ENCODE measurements at regions not wholly inside any gene's neighbourhood (a gene's known extent, or its start where the extent isn't known, plus 50 kb on each side); places are given as distances from the start of the nearest gene placed in this dataset.

GRCh38 chr13:50400035-50400726, 384.9 kb downstream of the KCNRG start:
- Histone ChIP-seq H3K4me3 (ENCODE audit: low read depth, low read length) (no peak overlapping the region), H3K27me3 (ENCODE audit: control insufficient read depth, insufficient read depth, low read length) (no peaks in the 10 kb centered on the region), H3K36me3 (ENCODE audit: control insufficient read depth, insufficient read depth, low read length) (no peaks in the 10 kb centered on the region)
- CTCF ChIA-PET = interaction anchor here (1.1 kb wide), 1 partner anchor 10 kb away, joined by 4 read pairs; no protein-coding TSS in a partner anchor
- TF ChIP-seq CTCF (IDR thresholded peaks at IDR 0.05; ENCODE audit: insufficient read depth, low read depth, low read length) = no peak
- POLR2A ChIA-PET = no interaction called here
- no peak for DNase-seq (ENCODE audit: low read depth)

DNA sequence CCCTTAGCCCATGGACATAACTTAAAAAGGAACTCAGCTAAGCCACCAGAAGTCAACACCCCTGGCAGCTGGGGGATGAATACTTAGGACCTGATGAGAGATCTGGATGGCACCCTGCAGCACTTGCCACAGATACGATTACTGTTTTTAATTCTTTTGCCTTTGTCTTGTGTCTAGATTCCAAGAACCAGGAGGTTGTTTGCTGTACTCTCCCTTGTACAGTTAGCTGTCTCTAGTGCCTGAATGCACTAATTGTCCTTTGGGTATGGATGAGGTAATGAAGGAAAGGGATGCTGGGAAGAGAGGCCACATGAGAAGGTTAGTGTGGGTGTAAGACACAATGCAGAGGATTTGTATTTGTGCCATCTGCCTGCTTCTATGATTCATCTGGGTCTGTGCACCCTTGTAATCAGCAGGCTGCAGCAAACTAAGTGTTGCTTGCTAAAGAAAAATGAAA, 385.8 kb downstream of the KCNRG start:
- no peaks in the 10 kb centered on the region for H3K36me3 ChIP-seq (ENCODE audit: control insufficient read depth, insufficient read depth, low read length)
- DNase-seq (ENCODE audit: low read depth) = peak; percentile 57
- ChIA-PET POLR2A (no interaction called here), CTCF (interaction anchor here (0.6 to 1.1 kb wide), 2 partner anchors 9 to 611 kb away, joined by 3 to 4 read pairs; no protein-coding TSS in a partner anchor)
- H3K27me3 ChIP-seq (ENCODE audit: control insufficient read depth, insufficient read depth, low read length) = no peaks in the 10 kb centered on the region
- H3K4me3 ChIP-seq (ENCODE audit: low read depth, low read length) = no peak overlapping the region
- TF ChIP-seq CTCF (IDR thresholded peaks at IDR 0.05; ENCODE audit: insufficient read depth, low read depth, low read length) = no peak

- no peak for TF ChIP-seq CTCF (IDR thresholded peaks at IDR 0.05; ENCODE audit: insufficient read depth, low read depth, low read length)
- POLR2A ChIA-PET = no interaction called here
- CTCF ChIA-PET = interaction anchor here (0.7 kb wide), 1 partner anchor 318 kb away, joined by 3 read pairs; no protein-coding TSS in a partner anchor
- Histone ChIP-seq H3K27me3 (ENCODE audit: control insufficient read depth, insufficient read depth, low read length) (no peaks in the 10 kb centered on the region), H3K36me3 (ENCODE audit: control insufficient read depth, insufficient read depth, low read length) (no peaks in the 10 kb centered on the region), H3K4me3 (ENCODE audit: low read depth, low read length) (no peak overlapping the region)
- DNase-seq (ENCODE audit: low read depth) = peak; percentile 61
Observed at GRCh38 chr13:50401721-50402465, 386.6 kb downstream of the KCNRG start.

GRCh38 chr13:50403311-50403710, 388.1 kb downstream of the KCNRG start:
- POLR2A ChIA-PET = no interaction called here
- DNase-seq (ENCODE audit: low read depth) = no peak
- Histone ChIP-seq H3K4me3 (ENCODE audit: low read depth, low read length) (no peak overlapping the region), H3K36me3 (ENCODE audit: control insufficient read depth, insufficient read depth, low read length) (no peaks in the 10 kb centered on the region), H3K27me3 (ENCODE audit: control insufficient read depth, insufficient read depth, low read length) (no peaks in the 10 kb centered on the region)
- TF ChIP-seq CTCF (IDR thresholded peaks at IDR 0.05; ENCODE audit: insufficient read depth, low read depth, low read length) = no peak
- CTCF ChIA-PET = no interaction called here

DNA sequence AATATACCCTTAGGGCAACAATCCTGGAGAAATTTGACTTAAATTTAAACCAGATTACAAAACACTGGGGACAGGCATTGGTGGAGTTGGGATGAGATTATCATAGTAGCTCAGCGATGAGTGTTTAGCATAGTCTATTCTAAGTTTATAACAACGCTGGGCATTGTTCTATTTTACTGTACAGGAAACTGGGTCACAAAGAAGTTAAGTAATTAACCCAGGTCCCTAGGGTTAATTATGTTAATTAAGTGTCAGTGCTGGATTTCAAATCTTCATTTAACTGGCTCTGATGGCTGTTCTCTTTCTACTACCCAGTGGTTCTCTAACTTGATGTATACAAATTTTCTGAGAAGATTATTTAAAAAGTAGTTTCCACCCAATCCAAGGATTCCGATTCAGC, 388.9 kb downstream of the KCNRG start:
- Histone ChIP-seq H3K4me3 (ENCODE audit: low read depth, low read length) (no peak overlapping the region), H3K27me3 (ENCODE audit: control insufficient read depth, insufficient read depth, low read length) (no peaks in the 10 kb centered on the region), H3K36me3 (ENCODE audit: control insufficient read depth, insufficient read depth, low read length) (no peaks in the 10 kb centered on the region)
- DNase-seq (ENCODE audit: low read depth) = no peak
- CTCF ChIA-PET = no interaction called here
- POLR2A ChIA-PET = no interaction called here
- TF ChIP-seq CTCF (IDR thresholded peaks at IDR 0.05; ENCODE audit: insufficient read depth, low read depth, low read length) = no peak

All from BJ (cell line).